IPS-15b (cell line): ENCODE measurements at regions not wholly inside any gene's neighbourhood (a gene's known extent, or its start where the extent isn't known, plus 50 kb on each side); places are given as distances from the start of the nearest gene placed in this dataset.

ENCODE experiments used
- H3K27me3 ChIP-seq: one replicate; pipeline ENCODE4 v1.6.1; 2013; ENCODE audit warnings: low read length; ENCODE audit not compliant: control insufficient read depth, insufficient read depth
- H3K36me3 ChIP-seq: one replicate; pipeline ENCODE4 v1.6.1; 2013; ENCODE audit warnings: low read length; ENCODE audit not compliant: control insufficient read depth, insufficient read depth
- H3K4me1 ChIP-seq: one replicate; pipeline ENCODE4 v1.6.1; 2013; ENCODE audit warnings: mild to moderate bottlenecking, low read length; ENCODE audit not compliant: control insufficient read depth, insufficient read depth
- H3K4me3 ChIP-seq: one replicate; pipeline ENCODE4 v1.5.1; 2013; ENCODE audit warnings: low read depth, low read length
- H3K9ac ChIP-seq: one replicate; pipeline ENCODE4 v1.6.1; 2013; ENCODE audit warnings: low read depth, mild to moderate bottlenecking, low read length
- H3K9me3 ChIP-seq: one replicate; pipeline ENCODE4 v1.6.1; 2013; ENCODE audit warnings: mild to moderate bottlenecking, low read length; ENCODE audit not compliant: control insufficient read depth, insufficient read depth

DNA sequence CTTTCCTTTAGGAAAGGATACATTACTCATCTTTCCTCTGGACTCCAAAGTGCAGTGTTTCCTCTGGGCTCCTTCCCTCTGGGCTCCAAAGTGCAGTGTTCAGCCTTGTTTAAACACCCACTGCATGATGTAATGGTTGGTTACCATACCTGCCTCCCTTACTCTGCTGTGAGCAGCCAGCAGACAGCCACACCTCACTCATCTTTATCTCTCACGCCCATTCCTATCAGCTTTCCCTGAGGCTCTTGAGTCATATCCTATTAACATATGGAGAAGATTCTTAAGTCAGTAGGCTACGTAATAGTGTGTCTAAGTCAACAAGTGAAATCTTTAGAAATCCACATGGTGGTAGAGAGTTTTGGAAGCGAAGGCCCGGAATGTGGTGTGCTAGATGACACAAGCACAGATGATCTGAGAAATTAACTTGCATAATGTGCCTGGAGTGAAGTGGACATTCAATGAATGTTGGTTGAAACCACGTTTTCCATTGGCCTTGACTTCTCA, 97.2 kb upstream of the CTNNB1 start:
- no peaks in the 10 kb centered on the region for H3K9me3 ChIP-seq

DNA sequence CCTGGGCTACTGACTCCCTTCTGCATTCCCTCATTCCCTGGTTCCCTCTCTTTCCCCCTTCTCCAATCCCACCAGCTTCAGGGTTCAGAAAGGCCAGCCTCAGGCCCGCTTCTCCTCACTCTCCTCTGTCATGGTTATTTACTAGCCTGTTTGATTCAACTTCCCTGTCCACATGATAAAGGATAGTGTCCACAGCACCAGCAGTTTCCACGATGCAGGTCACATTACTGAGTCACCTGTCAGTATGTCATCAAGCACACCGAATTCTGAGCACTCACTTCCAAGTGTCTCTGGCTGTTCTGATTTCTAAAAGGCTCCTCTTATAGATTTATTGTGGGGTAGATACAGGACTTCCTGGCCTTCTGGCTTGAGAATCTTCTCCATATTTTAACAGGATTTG, 96.6 kb upstream of the CTNNB1 start:
- H3K4me1 ChIP-seq: peaks cover 9% of the 10 kb centered on the region
- H3K9me3 ChIP-seq: no peaks in the 10 kb centered on the region
- no peak overlapping the region for H3K4me3 ChIP-seq
- H3K27me3 ChIP-seq: no peaks in the 10 kb centered on the region
- H3K9ac ChIP-seq: no peak overlapping the region
- H3K36me3 ChIP-seq: no peaks in the 10 kb centered on the region

More for the DNA sequence above, 97.2 kb upstream of the CTNNB1 start:
- H3K27me3 ChIP-seq: no peaks in the 10 kb centered on the region
- no peak overlapping the region for H3K9ac ChIP-seq
- H3K4me1 ChIP-seq: peaks cover 9% of the 10 kb centered on the region
- no peak overlapping the region for H3K4me3 ChIP-seq
- H3K36me3 ChIP-seq: no peaks in the 10 kb centered on the region

DNA sequence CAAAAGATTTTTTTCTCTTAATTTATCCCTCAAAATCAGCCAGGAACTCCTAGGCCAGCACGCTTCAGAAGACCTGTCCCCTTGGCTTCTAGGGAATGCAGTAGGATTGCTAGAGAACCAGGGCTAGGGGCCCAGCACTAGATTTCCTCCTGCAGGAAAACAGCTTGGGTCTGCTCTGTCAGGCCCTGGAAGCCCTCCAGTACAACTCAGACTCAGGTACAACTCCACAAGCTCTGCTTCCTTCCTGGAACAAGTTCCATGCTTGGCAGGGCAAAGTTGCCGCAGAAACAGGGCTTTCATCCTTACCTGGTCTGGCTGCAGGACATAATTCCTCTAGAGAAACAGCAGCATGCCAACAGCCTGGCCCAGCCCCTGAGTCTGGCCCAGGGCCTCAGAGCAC, 96.1 kb upstream of the CTNNB1 start:
- Histone ChIP-seq H3K27me3 (no peaks in the 10 kb centered on the region), H3K9me3 (no peaks in the 10 kb centered on the region), H3K9ac (no peak overlapping the region), H3K4me3 (no peak overlapping the region), H3K4me1 (peaks cover 9% of the 10 kb centered on the region), H3K36me3 (no peaks in the 10 kb centered on the region)

DNA sequence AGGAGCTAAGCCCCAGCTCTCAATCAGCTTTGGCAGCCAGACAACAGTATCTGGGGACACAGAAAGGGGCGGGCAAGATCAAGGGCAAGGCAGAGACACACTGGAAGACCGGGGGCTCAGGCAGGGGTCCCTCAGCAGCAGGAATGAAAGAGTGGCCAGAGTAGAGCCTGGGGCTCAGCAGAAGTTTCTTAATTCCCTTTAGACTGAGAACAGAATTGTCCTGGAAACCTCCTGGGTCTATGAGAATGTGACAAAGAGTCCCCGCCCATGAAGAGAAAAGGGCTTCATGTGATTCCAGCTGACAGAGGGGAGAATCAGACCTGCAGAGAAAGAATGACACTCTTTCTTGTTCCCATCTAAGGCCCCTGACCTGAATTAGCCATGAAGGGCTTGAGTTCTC, 95.2 kb upstream of the CTNNB1 start:
- Histone ChIP-seq H3K4me3 (no peak overlapping the region), H3K36me3 (no peaks in the 10 kb centered on the region), H3K9ac (no peak overlapping the region), H3K27me3 (no peaks in the 10 kb centered on the region), H3K9me3 (no peaks in the 10 kb centered on the region), H3K4me1 (peaks cover 9% of the 10 kb centered on the region)

DNA sequence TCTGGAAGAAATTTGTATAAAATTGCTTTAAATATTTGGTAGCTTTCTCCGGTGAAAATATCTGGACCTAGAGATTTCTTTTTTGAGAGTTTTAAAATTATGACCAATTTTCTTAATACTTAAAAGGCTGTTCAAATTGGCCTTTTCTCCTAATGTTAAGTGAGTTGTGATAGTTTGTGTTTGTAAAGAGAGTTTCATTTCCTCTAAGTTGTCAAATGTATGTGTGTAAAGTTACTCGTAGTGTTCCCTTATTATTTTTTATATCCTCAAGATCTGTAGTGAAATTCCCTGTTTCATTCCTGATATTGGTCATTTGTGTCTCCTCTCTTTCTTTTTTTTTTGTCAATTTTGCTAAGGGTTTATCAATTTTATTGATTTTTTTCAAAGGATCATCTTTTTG, 92.6 kb upstream of the CTNNB1 start:
- no peak overlapping the region for H3K9ac ChIP-seq
- H3K27me3 ChIP-seq: no peaks in the 10 kb centered on the region
- H3K36me3 ChIP-seq: no peaks in the 10 kb centered on the region
- H3K9me3 ChIP-seq: no peaks in the 10 kb centered on the region
- H3K4me1 ChIP-seq: peaks cover under 1% of the 10 kb centered on the region
- no peak overlapping the region for H3K4me3 ChIP-seq

DNA sequence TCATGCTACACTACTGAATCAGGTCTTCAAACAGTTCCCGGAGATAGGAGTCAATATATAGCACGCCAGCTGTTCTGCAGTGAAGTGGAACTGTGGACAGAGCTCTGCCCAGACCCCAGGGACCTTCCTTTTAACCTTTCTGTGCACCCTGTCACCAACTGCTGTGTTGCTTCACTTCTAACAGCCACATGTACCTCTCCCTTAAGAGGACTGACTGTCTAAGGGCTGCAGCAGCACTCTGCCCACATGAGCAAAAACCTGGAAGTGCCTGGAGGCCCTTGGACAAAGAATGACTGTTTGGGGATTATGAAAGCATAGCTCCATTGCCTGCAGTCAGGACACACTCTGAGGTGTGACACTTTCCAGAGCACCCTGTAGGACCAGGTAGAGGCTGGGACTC, 88.3 kb upstream of the CTNNB1 start:
- no peaks in the 10 kb centered on the region for H3K4me1 ChIP-seq
- no peak overlapping the region for H3K9ac ChIP-seq
- no peaks in the 10 kb centered on the region for H3K27me3 ChIP-seq
- H3K9me3 ChIP-seq: no peaks in the 10 kb centered on the region
- no peak overlapping the region for H3K4me3 ChIP-seq
- H3K36me3 ChIP-seq: no peaks in the 10 kb centered on the region

DNA sequence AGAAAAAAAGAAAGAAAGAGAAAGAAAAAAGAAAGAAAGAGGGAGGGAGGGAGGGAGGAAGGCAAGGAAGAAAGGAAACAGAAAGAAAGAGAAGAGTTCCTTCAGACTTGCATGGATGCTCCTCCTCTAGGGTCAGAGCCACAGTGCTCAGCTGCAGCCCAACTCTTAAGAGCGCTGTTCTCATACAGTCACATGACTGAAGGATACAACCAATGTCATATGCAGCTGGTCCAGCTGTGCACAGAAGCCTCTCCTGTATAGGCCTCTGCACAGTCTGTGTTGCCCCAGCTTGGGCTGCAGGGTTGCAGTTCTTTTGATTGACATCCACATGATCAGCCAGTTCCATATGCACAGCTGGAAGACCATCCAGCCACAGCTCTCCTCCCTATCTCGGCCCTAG, 86.8 kb upstream of the CTNNB1 start:
- H3K9ac ChIP-seq: no peak overlapping the region
- H3K36me3 ChIP-seq: no peaks in the 10 kb centered on the region
- no peaks in the 10 kb centered on the region for H3K27me3 ChIP-seq
- H3K4me3 ChIP-seq: no peak overlapping the region
- no peaks in the 10 kb centered on the region for H3K9me3 ChIP-seq
- H3K4me1 ChIP-seq: no peaks in the 10 kb centered on the region

DNA sequence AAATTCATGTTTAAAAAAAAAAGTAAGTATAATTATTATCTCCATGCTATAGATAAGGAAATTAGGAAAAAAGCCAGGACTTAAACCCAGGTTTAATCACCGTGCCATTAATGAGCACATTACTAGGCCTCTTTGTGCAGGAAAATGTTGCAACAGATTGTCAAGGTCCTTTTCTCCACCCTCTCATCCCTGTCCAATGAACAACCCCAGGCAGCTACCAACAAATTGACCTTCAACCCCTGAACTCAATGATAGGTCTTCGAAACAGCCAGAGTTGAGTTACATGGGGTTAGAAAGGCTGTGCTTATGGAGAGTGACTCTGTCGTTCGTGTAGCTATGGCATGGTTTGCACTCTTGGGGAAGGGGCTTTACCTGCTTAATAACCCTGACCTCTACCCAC, 84.2 kb upstream of the CTNNB1 start:
- no peaks in the 10 kb centered on the region for H3K36me3 ChIP-seq
- H3K4me1 ChIP-seq: peaks cover 2% of the 10 kb centered on the region
- H3K4me3 ChIP-seq: no peak overlapping the region
- no peaks in the 10 kb centered on the region for H3K9me3 ChIP-seq
- H3K27me3 ChIP-seq: no peaks in the 10 kb centered on the region
- no peak overlapping the region for H3K9ac ChIP-seq

DNA sequence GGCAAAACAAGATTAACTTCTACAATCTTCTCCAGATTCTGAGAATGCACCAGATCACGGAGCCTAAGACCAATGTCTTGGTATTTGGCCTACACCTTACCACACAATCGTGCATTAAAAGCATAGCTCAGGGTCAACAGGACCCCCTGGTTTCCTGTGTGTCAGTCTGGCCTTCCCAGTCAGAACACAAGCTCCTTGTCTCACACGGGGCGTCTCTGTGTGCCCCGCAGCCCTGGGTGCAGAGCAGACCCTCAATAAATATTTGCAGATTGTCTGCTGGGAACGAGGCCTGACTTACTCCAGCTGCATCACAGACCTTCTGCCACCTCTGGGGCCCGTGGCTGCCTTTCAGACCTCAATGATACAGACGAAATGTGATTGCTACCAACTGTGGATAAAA, 82.5 kb upstream of the CTNNB1 start:
- no peaks in the 10 kb centered on the region for H3K36me3 ChIP-seq
- no peaks in the 10 kb centered on the region for H3K9me3 ChIP-seq
- no peaks in the 10 kb centered on the region for H3K27me3 ChIP-seq
- H3K4me3 ChIP-seq: no peak overlapping the region
- no peak overlapping the region for H3K9ac ChIP-seq
- peaks cover 10% of the 10 kb centered on the region for H3K4me1 ChIP-seq

DNA sequence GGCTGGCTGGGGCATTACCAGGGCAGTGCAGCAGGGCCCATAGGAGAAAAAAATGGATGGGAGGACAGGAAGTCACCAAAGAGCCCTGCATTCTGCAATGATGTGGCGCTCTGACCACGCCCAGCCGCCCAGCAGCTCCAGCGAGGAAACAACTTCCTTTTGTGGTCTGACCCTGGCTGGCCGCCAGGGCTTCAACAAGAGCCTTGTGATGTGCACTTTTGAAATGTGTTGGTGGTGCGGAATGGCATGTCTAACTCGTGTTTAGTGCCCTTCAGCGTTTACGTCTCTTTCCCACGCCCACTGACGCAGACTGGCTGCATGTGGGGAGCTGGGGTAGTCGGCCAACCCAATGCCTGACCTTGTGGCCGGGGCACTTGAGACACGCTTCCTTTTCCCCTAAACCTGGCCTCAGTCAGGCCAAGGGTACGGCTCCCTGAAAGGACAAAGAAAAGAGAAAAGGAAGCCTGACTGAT, 81.9 kb upstream of the CTNNB1 start:
- Histone ChIP-seq H3K9me3 (no peaks in the 10 kb centered on the region), H3K36me3 (no peaks in the 10 kb centered on the region), H3K27me3 (no peaks in the 10 kb centered on the region), H3K4me1 (peaks cover 10% of the 10 kb centered on the region), H3K4me3 (no peak overlapping the region), H3K9ac (no peak overlapping the region)

DNA sequence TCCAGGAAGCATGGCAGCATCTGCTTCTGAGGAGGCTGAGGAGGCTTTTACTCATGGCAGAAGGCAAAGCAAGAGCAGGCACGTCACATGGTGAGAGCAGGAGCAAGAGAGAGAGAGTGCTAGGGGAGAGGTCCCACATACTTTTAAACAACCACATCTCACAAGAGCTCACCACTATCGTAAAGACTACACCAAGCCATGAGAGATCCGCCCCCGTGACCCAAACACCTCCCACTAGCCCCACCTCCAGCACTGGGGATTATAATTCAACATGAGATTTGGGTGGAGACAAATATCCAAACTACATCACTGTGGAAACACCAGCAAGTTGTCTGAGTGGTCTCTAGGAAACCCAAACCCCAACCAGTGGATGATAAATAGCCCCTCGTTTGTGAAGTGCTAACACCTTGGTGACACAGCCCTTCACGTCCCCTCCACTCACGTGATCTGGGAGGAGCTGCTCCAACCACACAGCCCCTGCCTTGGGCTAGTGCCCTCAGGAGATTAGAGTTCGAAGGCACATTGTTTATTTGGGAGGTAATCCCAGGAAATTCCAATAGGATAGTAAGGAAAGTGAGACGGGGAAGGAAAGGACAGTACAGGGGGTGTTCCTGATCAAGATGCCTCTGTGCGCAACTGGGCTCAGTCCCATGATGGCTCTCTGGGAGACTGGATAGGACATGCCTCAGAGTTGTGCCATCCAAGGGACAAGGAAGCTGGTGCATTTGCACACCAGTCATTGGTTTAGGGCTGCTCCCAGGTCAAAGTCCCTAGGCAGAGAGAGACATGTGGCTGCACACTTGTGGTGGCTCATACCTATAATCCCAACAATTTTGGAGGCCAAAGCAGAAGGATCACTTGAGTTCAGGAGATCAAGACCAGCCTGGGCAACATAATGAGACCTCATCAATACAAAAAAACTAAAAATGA, 80.6 kb upstream of the CTNNB1 start:
- Histone ChIP-seq H3K36me3 (no peaks in the 10 kb centered on the region), H3K27me3 (no peaks in the 10 kb centered on the region), H3K9me3 (no peaks in the 10 kb centered on the region), H3K4me1 (peaks cover 10% of the 10 kb centered on the region), H3K4me3 (no peak overlapping the region), H3K9ac (no peak overlapping the region)

DNA sequence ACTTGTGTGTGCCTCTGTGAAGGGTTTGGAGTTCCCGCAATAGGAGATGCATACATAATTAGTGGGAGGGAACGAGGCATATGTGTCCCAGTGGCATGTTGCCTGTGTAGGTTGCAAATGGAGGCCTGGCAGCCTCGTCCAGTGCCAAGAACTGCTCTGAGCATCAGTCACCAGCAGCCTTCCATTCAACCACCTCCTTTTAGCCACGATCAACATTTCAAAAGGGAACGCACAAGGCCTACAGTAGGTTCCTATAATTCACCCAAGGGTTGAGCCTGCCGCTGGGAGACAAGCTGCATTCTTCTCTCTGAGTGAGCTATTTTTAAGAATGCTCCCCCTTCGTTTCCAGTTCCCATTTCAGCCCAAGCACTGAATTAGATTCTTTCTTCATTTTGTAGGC, 78.8 kb upstream of the CTNNB1 start:
- peaks cover 10% of the 10 kb centered on the region for H3K4me1 ChIP-seq
- no peak overlapping the region for H3K9ac ChIP-seq
- no peaks in the 10 kb centered on the region for H3K9me3 ChIP-seq
- H3K4me3 ChIP-seq: no peak overlapping the region
- no peaks in the 10 kb centered on the region for H3K27me3 ChIP-seq
- no peaks in the 10 kb centered on the region for H3K36me3 ChIP-seq
